ENCODE measurements at regions not wholly inside any gene's neighbourhood (a gene's known extent, or its start where the extent isn't known, plus 50 kb on each side); places are given as distances from the start of the nearest gene placed in this dataset.

- DNase-seq (ENCODE audit: low read depth): no peak
These were observed 368.1 kb upstream of the CTNND2 start for GRCh38 chr5:12272389-12272788.

- no peak for DNase-seq (ENCODE audit: low read depth)
These were observed 366.7 kb upstream of the CTNND2 start for GRCh38 chr5:12270914-12271313.

DNA sequence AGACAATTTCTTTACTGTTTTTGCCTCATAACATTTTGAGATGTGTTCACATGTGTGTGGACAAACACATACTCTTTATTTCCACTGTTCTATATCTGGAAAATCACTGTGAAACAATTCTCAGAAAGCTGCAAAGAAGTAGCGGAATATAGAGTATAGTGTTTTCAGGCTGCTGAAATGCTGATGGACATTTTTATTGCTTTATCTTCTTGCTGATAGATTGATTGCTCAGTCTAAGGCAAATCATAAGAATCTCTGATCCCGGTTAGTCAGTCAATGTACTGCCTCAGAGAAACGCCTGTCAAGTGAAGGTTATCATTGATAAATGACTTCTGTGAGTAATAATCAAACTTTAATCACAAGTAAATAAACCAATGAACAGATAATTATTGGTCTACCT, 364.9 kb upstream of the CTNND2 start:
- DNase-seq (ENCODE audit: low read depth): no peak

DNA sequence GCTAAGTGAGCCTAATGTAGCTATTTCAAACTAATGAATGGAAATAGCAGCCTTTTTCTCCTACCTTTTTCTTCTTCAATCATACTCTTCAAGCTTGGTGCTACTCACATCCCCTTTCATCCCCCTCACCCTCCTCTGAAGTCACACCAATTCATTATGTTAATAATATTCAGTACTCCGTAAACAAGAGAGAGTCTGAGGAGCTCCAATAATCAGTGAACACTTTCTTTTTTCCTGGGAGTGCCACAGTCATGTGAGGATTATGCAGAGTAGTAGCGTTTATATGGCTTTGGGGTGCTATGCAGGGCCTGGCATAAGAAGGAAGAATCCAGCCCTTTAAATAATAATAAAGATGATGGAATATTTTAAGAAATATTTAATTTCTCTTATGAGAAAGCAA, 354.3 kb upstream of the CTNND2 start:
- DNase-seq (ENCODE audit: low read depth): no peak

DNA sequence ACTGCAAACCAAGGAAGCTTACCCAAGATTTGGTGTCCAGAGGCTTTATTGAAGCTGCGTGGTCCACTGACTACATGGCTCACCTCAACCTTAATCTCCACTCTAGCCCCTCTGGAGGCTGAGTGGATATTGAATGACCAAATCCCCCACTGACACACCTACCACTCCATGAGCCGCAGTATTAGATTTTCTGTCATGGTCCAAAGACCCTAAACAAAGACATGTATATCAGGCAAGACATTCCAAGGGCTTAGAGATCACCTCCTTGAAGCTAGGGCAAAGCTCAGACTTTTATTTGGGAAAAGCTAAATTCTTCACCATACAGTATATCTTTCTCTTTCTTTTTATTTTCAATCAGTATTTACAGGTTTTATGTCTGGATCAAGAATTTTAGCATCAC, 346.2 kb upstream of the CTNND2 start:
- DNase-seq (ENCODE audit: low read depth): no peak

GRCh38 chr5:12248831-12249230, 344.6 kb upstream of the CTNND2 start:
- no peak for DNase-seq (ENCODE audit: low read depth)

- no peak for DNase-seq (ENCODE audit: low read depth)
These were observed 341.8 kb upstream of the CTNND2 start for GRCh38 chr5:12246036-12246435.

DNA sequence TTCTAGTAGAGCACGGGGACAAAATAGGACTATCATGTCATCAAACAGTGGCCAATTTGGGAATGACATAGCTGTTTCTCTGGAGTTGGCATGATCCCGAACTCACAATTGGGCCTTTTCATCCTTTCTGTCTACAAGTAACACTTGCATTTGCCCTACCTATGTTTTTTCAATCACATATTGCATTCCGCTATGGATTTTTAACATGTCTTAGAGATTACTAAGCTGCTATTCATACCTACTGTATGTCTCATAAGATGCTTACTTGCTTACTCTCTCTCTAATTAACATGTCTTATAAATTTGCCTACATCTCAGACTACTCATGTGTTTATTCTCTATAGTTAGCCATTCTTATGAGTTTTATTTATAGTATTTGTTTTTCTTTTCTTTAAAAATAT, 341.2 kb upstream of the CTNND2 start:
- no peak for DNase-seq (ENCODE audit: low read depth)

DNA sequence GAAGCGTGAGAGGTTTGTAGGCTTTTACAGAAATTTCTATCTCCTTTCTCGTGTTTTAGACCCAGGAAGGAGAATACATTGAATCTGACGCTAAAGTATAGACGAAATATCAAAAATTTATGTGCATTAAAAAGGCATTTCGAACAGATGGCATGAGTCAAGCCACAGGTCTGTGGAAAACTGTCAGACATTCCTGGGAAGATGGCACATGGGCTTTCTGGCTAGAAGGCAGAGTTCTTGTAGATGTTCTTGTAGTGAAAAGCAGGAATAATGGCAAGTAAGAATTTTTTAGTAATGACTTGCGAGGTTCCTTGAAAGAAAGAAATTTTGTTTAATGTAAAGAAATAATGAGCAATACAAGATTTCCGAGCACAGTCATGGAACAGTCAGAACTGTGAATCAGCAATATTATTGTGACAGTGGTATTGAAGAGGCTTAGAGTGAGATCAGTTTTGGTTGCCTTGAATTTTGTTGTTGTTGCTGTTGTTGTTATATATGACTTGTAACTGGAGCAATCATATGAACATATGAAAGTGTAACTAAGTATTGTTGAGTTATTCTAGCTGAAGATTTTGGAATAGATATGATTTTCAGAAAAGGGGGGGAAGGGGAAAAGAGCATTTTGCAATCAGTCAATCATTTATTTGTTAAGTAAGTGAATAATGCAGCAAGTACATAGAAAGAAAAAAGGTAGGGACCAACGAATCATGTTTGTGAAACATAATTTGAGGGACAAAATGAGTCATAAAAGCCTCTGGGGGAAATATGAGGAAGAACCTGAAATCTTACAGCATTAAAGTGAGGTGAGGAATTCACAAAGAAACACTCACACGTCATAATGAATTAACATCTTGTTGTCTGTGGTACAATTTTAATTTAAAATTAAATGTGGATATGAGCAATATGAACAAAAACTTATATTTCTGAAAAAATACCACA, 339.0 kb upstream of the CTNND2 start:
- DNase-seq (ENCODE audit: low read depth): no peak

GRCh38 chr5:12237837-12238575, 333.8 kb upstream of the CTNND2 start:
- DNase-seq (ENCODE audit: low read depth): no peak

DNA sequence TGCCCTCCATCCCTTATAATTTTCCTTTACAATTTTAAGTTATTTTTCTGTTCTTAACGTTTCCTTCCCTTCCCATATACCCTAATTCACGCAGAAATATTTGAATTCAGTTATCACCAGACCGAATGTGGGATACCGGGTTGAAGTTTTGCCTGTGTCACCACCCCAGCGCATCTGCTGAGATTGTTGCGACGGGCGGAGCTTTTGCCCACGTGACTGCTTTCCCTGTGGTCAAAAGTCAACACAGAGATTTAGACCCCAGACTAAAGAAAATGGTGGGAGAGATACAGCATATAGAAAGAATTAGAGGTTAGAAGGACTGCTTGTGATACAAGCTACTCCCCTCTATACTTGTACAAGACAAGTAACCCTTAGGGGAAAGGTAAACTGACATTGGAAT, 326.4 kb upstream of the CTNND2 start:
- DNase-seq (ENCODE audit: low read depth): no peak

GRCh38 chr5:12217039-12217438, 312.8 kb upstream of the CTNND2 start:
- DNase-seq (ENCODE audit: low read depth): no peak

GRCh38 chr5:12214267-12215015, 310.2 kb upstream of the CTNND2 start:
- no peak for DNase-seq (ENCODE audit: low read depth)

DNA sequence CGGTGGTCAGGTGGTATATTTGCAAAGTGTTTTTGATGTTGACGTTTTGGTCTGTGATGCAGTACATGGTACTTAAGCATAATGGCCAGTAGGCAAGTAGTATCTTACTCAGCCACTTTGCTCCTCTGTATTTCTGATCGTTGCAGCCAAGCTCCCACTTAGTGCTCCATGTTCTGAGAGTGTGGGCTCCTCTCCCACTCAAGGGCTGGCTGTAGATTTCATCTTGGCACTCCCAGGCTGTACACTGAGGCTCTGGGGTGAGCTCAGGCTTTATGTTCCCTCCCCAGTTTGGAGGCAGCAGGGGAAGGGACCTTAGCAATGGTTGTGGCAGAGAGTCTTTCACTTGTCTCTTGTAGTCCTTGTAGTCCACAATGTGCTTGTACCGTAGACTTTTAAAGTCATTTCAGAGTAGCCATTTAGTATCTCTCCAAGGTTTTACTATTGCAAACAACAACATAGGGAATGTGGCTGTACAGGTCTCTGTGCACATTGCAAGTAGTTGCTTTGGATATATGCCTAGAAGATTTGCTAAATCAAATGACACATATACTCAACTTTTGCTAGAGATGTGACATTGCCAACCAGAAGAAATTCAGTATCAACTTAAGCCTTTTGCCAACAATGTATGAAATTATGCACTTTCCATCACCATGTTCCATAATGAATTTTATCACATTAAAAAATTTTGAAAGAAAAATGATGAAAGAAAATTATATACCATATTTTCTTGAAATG, 304.3 kb upstream of the CTNND2 start:
- no peak for DNase-seq (ENCODE audit: low read depth)

DNA sequence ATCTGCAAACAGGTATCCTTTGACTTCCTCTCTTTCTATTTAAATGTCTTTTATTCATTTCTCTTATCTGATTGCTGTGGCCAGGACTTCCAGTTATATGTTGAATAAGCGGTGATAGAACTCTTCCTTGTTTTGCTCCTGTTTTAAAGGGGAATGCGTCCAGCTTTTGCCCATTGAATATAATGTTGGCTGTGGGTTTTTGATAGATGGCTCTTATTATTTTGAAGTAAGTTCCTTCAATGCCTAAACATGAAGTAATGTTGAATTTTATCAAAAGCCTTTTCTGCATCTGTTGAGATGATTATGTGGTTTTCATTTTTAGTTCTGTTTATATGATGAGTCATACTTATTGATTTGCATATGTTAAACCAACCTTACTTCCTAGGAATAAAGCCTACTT, 300.5 kb upstream of the CTNND2 start:
- no peak for DNase-seq (ENCODE audit: low read depth)

DNA sequence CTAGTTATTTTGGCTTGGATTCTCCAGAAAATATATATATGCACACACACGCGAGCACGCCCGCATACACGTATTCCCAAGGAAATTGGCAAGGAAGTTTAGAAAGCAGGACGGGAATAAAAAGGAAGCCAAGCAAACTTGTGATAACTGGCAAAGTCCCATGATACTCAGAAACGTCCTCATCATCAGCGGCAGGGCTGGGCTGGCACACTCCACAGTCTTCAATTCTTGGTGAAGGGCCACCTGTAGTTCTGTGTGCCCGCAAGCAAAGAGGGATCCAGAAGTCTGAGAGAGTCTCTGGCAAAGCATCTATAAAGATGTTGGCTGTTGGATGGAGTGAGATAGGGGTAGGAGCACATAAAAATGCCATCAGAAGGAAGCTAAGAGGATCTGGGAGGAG, 289.3 kb upstream of the CTNND2 start:
- DNase-seq (ENCODE audit: low read depth): no peak

- DNase-seq (ENCODE audit: low read depth): no peak
These were observed 278.8 kb upstream of the CTNND2 start for GRCh38 chr5:12183003-12183402.

DNA sequence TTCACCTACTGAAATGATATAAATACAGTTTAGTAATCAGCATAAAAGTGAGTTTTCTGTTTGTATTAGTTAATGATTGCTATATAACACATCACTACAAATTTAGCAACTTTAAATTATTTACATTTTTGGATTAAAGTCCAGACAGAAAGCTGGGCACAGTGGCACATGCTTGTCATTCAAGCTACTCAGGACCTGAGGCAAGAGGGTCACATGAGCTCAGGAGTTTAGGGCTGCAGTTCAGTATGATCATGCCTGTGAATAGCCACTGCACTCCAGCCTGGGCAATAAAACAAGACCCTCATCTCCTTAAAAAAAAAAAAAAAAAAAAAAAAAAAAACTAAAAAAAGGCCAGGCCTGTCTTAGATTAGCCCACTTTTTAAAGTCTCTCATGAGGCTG, 273.6 kb upstream of the CTNND2 start:
- no peak for DNase-seq (ENCODE audit: low read depth)

GRCh38 chr5:12177225-12177624, 273.0 kb upstream of the CTNND2 start:
- DNase-seq (ENCODE audit: low read depth): no peak

GRCh38 chr5:12175914-12176585, 271.8 kb upstream of the CTNND2 start:
- no peak for DNase-seq (ENCODE audit: low read depth)

GRCh38 chr5:12174734-12175133, 270.5 kb upstream of the CTNND2 start:
- no peak for DNase-seq (ENCODE audit: low read depth)
